ENCODE measurements at regions not wholly inside any gene's neighbourhood (a gene's known extent, or its start where the extent isn't known, plus 50 kb on each side); places are given as distances from the start of the nearest gene placed in this dataset.
"Not testable (repeated sequence)": the region's sequence is repeated elsewhere in the genome, so short reads cannot be mapped to it uniquely, and the experiment has no call there.

DNA sequence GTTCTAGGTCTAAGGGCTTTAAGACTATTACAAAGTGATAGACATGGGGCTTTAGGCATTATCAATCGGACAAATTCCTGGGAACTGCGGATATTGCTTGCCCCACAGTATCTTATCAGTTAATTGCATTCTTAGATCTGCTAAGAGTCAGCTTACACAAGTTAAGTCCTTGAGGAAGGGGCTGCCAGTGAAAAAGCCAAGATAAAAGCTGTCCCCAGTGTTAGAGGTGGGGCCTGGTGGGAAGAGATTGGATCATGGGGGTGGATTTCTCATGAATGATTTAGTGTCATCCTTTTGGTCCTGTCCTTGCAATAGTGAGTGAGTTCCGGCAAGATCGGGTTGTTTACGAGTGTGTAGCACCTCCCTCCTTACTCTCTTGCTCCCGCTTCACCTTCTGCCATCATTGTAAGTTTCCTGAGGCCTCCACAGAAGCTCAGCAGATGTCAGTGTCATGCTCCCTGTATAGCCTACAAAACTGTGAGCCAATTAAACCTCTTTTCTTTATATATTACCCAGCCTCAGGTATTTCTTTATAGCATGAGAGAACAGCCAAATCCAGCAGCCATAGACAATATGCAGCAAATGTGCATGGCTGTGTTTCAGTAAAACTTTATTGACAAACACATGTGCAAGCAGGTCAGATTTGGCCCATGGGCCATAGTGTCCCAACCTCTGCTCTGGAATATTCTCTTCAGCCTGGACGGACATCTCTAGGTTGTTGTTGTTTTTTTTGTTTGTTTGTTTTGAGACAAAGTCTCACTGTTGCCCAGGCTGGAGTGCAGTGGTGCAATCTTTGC is 169.6 kb upstream of the CCZ1B start:
- TF ChIP-seq CTCF (IDR thresholded peaks at IDR 0.05; ENCODE audit: low read length); EZH2 (optimal IDR thresholded peaks at IDR 0.05; ENCODE audit: low read depth, low read length): not testable (repeated sequence)
